ENCODE measurements at regions not wholly inside any gene's neighbourhood (a gene's known extent, or its start where the extent isn't known, plus 50 kb on each side); places are given as distances from the start of the nearest gene placed in this dataset.

DNA sequence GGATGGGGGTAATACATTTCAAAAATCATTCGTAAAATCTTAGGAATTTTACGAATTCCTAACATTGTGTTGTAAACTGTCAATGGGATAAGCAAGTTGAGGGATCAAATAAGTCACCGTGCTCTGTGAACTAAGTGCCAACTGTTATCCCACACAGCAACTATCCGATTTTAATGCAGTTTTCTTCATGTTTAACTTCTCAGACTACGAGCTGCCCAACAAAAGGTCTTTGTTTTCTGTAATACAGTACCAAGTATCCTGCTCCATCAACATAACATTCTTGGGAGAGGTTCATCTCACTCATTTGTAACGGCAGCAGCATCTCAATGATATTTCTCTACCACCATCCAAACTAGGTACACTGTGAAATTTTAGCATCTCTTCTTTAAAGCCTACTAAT lies 654.1 kb upstream of the LMCD1 start:
- TF ChIP-seq CTCF (IDR thresholded peaks at IDR 0.05) (no peak), POLR2A (IDR thresholded peaks at IDR 0.05) (no peak)
